ENCODE measurements at regions not wholly inside any gene's neighbourhood (a gene's known extent, or its start where the extent isn't known, plus 50 kb on each side); places are given as distances from the start of the nearest gene placed in this dataset.

GRCh38 chr7:25037325-25037724, 57.3 kb upstream of the OSBPL3 start:
- TF ChIP-seq, protein P1, sequence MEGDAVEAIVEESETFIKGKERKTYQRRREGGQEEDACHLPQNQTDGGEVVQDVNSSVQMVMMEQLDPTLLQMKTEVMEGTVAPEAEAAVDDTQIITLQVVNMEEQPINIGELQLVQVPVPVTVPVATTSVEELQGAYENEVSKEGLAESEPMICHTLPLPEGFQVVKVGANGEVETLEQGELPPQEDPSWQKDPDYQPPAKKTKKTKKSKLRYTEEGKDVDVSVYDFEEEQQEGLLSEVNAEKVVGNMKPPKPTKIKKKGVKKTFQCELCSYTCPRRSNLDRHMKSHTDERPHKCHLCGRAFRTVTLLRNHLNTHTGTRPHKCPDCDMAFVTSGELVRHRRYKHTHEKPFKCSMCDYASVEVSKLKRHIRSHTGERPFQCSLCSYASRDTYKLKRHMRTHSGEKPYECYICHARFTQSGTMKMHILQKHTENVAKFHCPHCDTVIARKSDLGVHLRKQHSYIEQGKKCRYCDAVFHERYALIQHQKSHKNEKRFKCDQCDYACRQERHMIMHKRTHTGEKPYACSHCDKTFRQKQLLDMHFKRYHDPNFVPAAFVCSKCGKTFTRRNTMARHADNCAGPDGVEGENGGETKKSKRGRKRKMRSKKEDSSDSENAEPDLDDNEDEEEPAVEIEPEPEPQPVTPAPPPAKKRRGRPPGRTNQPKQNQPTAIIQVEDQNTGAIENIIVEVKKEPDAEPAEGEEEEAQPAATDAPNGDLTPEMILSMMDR (conservative IDR thresholded peaks at IDR 0.05; ENCODE audit: low read length): no peak
- TF ChIP-seq EZH2phosphoT487 (IDR thresholded peaks at IDR 0.05; ENCODE audit: borderline replicate concordance, low read depth, low read length): no peak

Measured in OCI-LY7 (cell line).